Stimulated activated CD8-positive, alpha-beta memory T cell treated with anti-CD3 and anti-CD28 coated beads, Interleukin-15, amount 100 ng/mL, for 1 hour (primary cell): ENCODE measurements at regions not wholly inside any gene's neighbourhood (a gene's known extent, or its start where the extent isn't known, plus 50 kb on each side); places are given as distances from the start of the nearest gene placed in this dataset.
"Not testable (repeated sequence)": the region's sequence is repeated elsewhere in the genome, so short reads cannot be mapped to it uniquely, and the experiment has no call there.

ENCODE experiments used
- DNase-seq: peaks from one replicate; pipeline ENCODE4 v3.0.0-alpha.2; 2020; ENCODE audit warnings: low read depth

- DNase-seq = no peak
Observed at GRCh38 chr21:28523367-28523766, 469.3 kb downstream of the LTN1 start.

DNA sequence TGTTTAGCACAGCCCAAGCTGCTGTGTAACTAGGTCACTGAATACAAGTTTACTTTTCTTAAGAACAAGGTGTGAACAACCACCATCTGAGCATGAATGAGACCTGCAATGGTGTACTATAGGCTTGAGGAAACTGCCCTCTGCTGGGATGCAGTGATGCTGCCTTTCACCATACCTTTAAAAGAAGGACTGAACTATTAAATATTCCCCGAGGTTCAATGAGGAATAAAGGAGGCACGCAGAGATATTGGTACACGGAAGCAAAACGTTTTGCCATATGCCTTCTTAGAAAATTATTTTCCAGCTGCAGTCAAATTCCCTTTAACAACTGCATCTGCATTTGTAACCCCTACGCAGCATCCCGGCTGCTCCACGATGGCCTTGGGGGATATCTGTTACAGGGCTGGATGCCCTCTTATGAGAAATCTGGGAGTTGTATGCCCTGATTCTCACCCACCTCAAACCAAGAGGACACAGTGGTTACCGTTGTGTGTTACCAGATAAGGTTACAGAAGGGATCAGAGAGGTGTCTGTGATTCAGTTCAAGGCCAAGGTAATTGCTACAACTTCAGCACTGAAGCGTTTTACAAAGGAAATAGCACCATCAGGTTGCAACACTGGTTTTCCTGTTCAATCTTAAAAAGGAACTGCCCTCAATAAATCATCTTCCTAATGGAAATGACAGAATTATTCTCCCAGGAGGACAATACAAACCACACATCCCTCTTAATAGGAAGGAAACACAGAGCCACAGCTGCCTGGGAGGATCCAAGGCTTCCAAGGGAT, 470.5 kb downstream of the LTN1 start:
- DNase-seq = no peak

DNA sequence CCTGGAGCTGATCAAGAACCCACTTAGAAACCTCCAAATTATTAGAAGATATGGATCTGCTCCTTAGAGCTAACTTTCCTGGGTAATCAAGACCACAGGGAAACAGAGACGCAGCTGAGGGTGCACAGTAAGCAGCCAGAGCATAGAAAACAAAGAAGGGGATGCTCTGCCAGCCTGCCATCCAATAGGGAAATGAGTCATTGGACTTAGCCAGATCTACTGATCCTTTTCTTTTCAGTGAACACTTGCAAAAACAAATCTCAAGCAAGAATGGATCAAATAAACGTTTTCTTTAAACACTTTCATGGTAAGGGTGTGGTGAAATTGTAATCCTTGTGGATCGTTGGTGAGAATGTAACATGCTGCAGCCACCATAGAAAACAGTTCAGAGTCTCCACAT, 474.0 kb downstream of the LTN1 start:
- no peak for DNase-seq

GRCh38 chr21:28516991-28517592, 475.6 kb downstream of the LTN1 start:
- peak; percentile 25 for DNase-seq

GRCh38 chr21:28516021-28516420, 476.7 kb downstream of the LTN1 start:
- DNase-seq = no peak

- DNase-seq = no peak
Observed at GRCh38 chr21:28513428-28513827, 479.2 kb downstream of the LTN1 start.

- DNase-seq = no peak
Observed at GRCh38 chr21:28509031-28509430, 483.6 kb downstream of the LTN1 start.

- no peak for DNase-seq
Observed at GRCh38 chr21:28508126-28508525, 484.6 kb downstream of the LTN1 start.

DNA sequence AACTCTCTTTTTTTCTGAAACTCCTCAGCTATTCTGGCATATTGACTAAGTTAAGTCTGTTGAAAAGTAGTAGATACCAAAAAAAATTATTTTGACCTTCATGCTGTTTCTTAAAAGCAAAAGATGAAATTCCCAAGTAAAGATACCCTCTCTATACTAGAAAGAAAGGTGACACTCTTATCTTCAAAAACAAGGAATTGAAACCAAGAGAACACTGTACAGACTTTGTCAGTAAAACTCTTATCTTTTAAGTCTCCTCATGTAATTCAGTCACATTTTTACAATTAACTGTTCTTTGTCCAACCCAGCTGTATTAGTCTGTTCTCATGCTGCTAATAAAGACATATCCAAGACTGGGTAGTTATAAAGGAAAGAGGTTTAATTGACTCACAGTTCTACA, 496.2 kb downstream of the LTN1 start:
- no peak for DNase-seq

DNA sequence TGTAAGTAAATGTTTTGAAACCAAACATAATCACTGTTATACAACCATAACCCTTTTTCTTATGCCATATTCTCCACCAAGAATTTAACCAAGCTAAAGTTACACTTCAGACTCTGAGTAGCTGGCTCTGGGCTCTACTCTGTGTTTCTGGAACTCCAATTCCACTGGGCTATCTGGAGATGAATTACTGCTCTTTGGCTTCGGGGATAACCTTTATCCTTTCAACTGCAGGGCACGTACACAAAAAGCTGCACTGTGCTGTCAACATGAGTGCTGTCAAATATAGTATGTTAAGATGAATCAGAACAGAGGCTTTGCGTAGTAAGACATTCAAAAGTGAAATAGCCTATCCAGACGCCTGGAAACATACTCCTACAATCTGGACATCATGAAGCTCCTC, 500.6 kb downstream of the LTN1 start:
- no peak for DNase-seq

DNA sequence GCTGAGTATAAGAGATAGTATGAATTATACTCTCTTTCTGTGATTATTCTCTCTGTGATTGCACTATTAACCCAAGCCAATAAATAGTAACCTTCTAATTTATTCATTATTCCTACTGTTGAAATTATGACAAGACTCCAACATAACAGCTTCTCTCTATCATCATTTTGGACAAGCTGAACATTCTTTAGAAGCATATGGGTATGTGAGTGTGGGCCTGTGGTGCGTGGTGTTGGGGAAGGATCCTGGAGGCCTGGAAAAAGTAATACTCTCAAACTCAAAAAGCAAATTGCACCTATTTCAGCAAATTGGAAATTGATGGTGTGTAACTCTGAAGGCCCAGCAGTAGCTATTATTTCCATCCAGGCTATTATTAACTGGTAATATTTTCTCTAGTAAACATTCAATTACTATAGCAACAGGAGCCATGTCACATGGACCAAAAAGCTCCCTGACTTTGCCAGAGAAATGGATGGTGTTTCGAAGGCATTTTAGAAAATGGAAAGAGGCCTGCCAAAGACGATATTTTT, 502.8 kb downstream of the LTN1 start:
- no peak for DNase-seq

- no peak for DNase-seq
Observed at GRCh38 chr21:28489162-28489561, 503.5 kb downstream of the LTN1 start.

DNA sequence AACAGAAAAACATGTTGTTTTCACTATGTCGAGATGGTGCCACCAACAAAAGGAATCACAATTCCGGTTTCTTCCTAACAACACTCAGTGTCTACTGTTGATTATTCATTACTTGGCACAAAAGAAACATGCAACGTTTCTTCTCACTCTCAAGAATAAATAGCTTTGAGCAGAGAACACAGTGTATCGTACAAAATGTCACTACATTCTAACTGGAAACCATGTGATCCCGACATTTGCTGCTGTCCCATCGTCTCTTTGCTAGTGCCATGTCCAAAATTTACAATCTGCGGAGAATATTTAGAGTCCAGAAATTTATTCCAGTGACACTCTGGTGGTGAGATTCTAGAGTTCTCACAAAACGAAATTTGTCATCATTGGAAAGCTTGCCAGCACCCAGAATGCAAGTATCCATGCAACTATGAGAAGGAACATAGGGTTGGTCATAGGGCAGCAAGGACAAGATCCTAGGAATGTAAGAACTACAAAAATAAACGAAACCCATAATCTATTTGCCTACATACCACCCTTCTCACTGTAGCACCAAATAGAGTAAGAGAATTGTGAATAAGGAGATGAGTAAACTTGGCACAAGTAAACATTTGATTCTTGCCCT, 505.1 kb downstream of the LTN1 start:
- DNase-seq = no peak

DNA sequence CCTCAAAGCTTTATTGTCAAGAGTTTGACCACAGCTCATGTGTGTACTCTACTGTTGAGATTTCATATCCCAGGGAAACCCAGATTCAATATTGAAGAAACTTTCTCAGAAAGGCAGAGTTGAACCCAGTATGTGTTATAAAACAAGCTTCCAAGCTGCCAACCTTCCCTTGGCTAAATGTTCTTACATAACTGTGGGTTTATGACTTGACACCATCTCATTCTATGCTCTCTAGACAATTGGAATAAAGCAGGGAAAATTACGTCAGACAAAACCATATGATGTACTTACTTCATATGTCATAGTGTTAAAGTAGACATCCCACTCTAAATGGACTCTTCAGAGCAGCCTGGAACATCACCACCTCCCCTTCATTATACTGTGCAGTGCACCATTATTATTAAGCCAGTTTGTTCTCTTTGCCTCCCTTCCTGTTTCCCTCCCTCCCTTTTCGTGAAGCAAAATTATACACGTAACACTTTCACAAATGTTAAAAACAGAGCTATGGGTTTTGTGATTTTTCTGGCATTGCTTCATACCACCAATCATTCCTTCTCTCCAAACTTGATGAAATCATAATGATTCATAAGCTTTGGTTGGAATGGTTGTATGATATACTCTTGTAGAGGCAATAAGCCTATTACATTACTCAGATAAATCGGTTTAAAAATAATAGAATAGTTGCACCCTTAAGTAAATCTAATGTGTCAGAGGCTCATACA, 507.2 kb downstream of the LTN1 start:
- no peak for DNase-seq

- no peak for DNase-seq
Observed at GRCh38 chr21:28483301-28484035, 509.2 kb downstream of the LTN1 start.

- DNase-seq = no peak
Observed at GRCh38 chr21:28482657-28483056, 510.0 kb downstream of the LTN1 start.

- no peak for DNase-seq
Observed at GRCh38 chr21:28480470-28480869, 512.2 kb downstream of the LTN1 start.

GRCh38 chr21:28473530-28474220, 519.0 kb downstream of the LTN1 start:
- no peak for DNase-seq

GRCh38 chr21:28472543-28472942, 520.1 kb downstream of the LTN1 start:
- not testable (repeated sequence) for DNase-seq

DNA sequence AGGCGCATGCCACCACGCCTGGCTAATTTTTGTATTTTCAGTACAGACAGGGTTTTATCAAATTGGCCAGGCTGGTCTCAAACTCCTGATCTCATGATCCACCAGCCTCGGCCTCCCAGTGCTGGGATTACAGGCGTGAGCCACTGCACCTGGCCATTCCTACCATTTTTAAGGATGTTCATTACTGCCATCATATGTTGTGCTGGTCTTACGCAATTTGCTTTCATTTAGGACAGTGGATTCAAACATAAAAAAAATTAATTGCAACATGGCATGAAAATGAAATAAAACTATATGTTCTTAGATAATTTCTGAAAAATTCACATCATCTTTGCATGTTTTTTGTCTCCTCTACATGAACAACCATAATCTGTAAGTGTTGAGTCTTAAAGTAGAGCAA, 527.7 kb downstream of the LTN1 start:
- DNase-seq = no peak

DNA sequence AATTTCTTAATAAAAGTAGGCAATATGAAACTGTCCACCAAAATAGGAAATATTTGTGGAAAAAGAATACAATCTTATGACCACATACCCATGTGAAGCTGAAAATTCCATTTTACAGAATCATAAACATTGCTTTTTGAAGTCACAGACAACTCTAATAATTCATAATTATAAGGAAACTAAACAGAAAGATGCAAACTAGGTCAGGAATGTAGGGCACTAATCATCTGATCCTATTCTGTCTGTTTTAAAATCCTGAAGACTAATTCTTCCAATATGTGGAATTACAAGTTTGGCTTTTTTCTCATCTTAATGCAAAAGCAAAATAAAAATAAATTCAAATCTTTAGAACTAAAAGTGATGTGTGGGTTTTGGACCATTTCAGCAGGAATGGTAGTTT, 528.6 kb downstream of the LTN1 start:
- no peak for DNase-seq
